Fibroblast of lung (primary cell): ENCODE measurements at regions not wholly inside any gene's neighbourhood (a gene's known extent, or its start where the extent isn't known, plus 50 kb on each side); places are given as distances from the start of the nearest gene placed in this dataset.

Source experiments
- DNase-seq, 2 donors: peaks; one replicate each; pipeline versions ENCODE4 v3.0.0 to v3.0.0-alpha.2; 2010; ENCODE audit warnings: low read depth in 2 of 2
- H2AFZ ChIP-seq: 2 replicates; pipeline ENCODE4 v1.5.1; 2012; ENCODE audit warnings: low read length, control low read depth, inconsistent platforms
- H3K27ac ChIP-seq: 2 replicates; pipeline ENCODE4 v1.5.1; 2011; ENCODE audit warnings: low read length, control low read depth; ENCODE audit not compliant: insufficient read depth
- H3K27me3 ChIP-seq: 2 replicates; pipeline ENCODE4 v1.5.1; 2011; ENCODE audit warnings: mild to moderate bottlenecking, low read length; ENCODE audit not compliant: control insufficient read depth, insufficient read depth
- H3K36me3 ChIP-seq: 2 replicates; pipeline ENCODE4 v1.5.1; 2011; ENCODE audit warnings: low read length; ENCODE audit not compliant: control insufficient read depth, insufficient read depth
- H3K4me1 ChIP-seq: 2 replicates; pipeline ENCODE4 v1.5.1; 2011; ENCODE audit warnings: low read length; ENCODE audit not compliant: control insufficient read depth, insufficient read depth; ENCODE audit errors: extremely low read depth
- H3K4me2 ChIP-seq: 2 replicates; pipeline ENCODE4 v1.5.1; 2011; ENCODE audit warnings: low read length, control low read depth; ENCODE audit not compliant: insufficient read depth; ENCODE audit errors: extremely low read depth
- H3K4me3 ChIP-seq, 4 experiments: fragments of 200-600 bp in 1 of 4; sonication (generic) in 1 of 4; replicated peaks in 1 of 4; 2 replicates each; pipeline ENCODE4 v1.5.1; 2011 to 2016; ENCODE audit warnings: low read length in 4 of 4, low read depth in 3 of 4, mild to moderate bottlenecking in 3 of 4, control low read depth in 2 of 4, inconsistent platforms in 1 of 4, mixed read lengths in 1 of 4; ENCODE audit not compliant: insufficient read depth in 1 of 4; ENCODE audit errors: control extremely low read depth in 1 of 4
- H3K79me2 ChIP-seq: 2 replicates; pipeline ENCODE4 v1.5.1; 2012; ENCODE audit warnings: mild to moderate bottlenecking, low read length, inconsistent platforms; ENCODE audit not compliant: control insufficient read depth, insufficient read depth
- H3K9ac ChIP-seq: 2 replicates; pipeline ENCODE4 v1.5.1; 2011; ENCODE audit warnings: mild to moderate bottlenecking, low read length, control low read depth; ENCODE audit not compliant: insufficient read depth
- H3K9me3 ChIP-seq: 2 replicates; pipeline ENCODE4 v1.5.1; 2012; ENCODE audit warnings: low read depth, low read length; ENCODE audit not compliant: control insufficient read depth, insufficient read depth
- H4K20me1 ChIP-seq: 2 replicates; pipeline ENCODE4 v1.5.1; 2011; ENCODE audit warnings: low read length; ENCODE audit not compliant: control insufficient read depth, insufficient read depth; ENCODE audit errors: extremely low read depth
- CTCF ChIP-seq, 2 donors: IDR thresholded peaks in 1 of 2; conservative IDR thresholded peaks in 1 of 2; 1 replicate in 1 of 2; 2 replicates in 1 of 2; pipeline ENCODE4 v1.5.1; 2011 to 2012; ENCODE audit warnings: low read length in 2 of 2, control low read depth in 1 of 2, inconsistent platforms in 1 of 2, low read depth in 1 of 2, mild to moderate bottlenecking in 1 of 2
- EZH2 ChIP-seq: IDR thresholded peaks from 2 replicates; pipeline ENCODE4 v1.5.1; 2012; ENCODE audit warnings: low read length, control low read depth, mild to moderate bottlenecking; ENCODE audit errors: missing control alignments

- no peak overlapping the region for H2AFZ ChIP-seq
- H3K9me3 ChIP-seq: no peaks in the 10 kb centered on the region
- H3K27ac ChIP-seq: no peak overlapping the region
- H3K4me2 ChIP-seq: no peak overlapping the region
- TF ChIP-seq EZH2 (no peak), CTCF (conservative IDR thresholded peaks at IDR 0.05 in 1 of 2, IDR thresholded peaks at IDR 0.05 in 1 of 2; ENCODE audit: low read depth in 1 of 2, low read length in 2 of 2) (no peak)
- H3K27me3 ChIP-seq: no peaks in the 10 kb centered on the region
- no peaks in the 10 kb centered on the region for H4K20me1 ChIP-seq
- no peak overlapping the region for H3K9ac ChIP-seq
- no peak overlapping the region for H3K4me3 ChIP-seq
- DNase-seq: peak; percentile 30 to 50
- no peaks in the 10 kb centered on the region for H3K4me1 ChIP-seq
- no peaks in the 10 kb centered on the region for H3K36me3 ChIP-seq
- no peaks in the 10 kb centered on the region for H3K79me2 ChIP-seq
These were observed 86.3 kb upstream of the TAF11L2 start for GRCh38 chr5:17411436-17412402.

GRCh38 chr5:17412760-17413671, 85.0 kb upstream of the TAF11L2 start:
- Histone ChIP-seq H4K20me1 (no peaks in the 10 kb centered on the region), H3K27me3 (no peaks in the 10 kb centered on the region), H3K79me2 (no peaks in the 10 kb centered on the region), H3K9me3 (no peaks in the 10 kb centered on the region), H3K4me1 (no peaks in the 10 kb centered on the region), H3K36me3 (no peaks in the 10 kb centered on the region), H3K4me3 (no peak overlapping the region), H3K27ac (no peak overlapping the region), H3K4me2 (no peak overlapping the region), H2AFZ (no peak overlapping the region), H3K9ac (no peak overlapping the region)
- TF ChIP-seq EZH2 (no peak), CTCF (conservative IDR thresholded peaks at IDR 0.05 in 1 of 2, IDR thresholded peaks at IDR 0.05 in 1 of 2; ENCODE audit: low read depth in 1 of 2, low read length in 2 of 2) (no peak)
- no peak for DNase-seq

GRCh38 chr5:17413691-17414090, 84.3 kb upstream of the TAF11L2 start:
- Histone ChIP-seq H4K20me1 (no peaks in the 10 kb centered on the region), H2AFZ (no peak overlapping the region), H3K27ac (no peak overlapping the region), H3K36me3 (no peaks in the 10 kb centered on the region), H3K9ac (no peak overlapping the region), H3K4me1 (no peaks in the 10 kb centered on the region), H3K4me3 (no peak overlapping the region), H3K9me3 (no peaks in the 10 kb centered on the region), H3K27me3 (no peaks in the 10 kb centered on the region), H3K79me2 (no peaks in the 10 kb centered on the region), H3K4me2 (no peak overlapping the region)
- no peak for DNase-seq
- no peak for TF ChIP-seq EZH2
- TF ChIP-seq CTCF (conservative IDR thresholded peaks at IDR 0.05 in 1 of 2, IDR thresholded peaks at IDR 0.05 in 1 of 2; ENCODE audit: low read depth in 1 of 2, low read length in 2 of 2): no peak
